ENCODE measurements at regions not wholly inside any gene's neighbourhood (a gene's known extent, or its start where the extent isn't known, plus 50 kb on each side); places are given as distances from the start of the nearest gene placed in this dataset.

GRCh38 chr3:140843656-140844055 is 98.0 kb upstream of the SLC25A36 start:
- TF ChIP-seq, protein P1, sequence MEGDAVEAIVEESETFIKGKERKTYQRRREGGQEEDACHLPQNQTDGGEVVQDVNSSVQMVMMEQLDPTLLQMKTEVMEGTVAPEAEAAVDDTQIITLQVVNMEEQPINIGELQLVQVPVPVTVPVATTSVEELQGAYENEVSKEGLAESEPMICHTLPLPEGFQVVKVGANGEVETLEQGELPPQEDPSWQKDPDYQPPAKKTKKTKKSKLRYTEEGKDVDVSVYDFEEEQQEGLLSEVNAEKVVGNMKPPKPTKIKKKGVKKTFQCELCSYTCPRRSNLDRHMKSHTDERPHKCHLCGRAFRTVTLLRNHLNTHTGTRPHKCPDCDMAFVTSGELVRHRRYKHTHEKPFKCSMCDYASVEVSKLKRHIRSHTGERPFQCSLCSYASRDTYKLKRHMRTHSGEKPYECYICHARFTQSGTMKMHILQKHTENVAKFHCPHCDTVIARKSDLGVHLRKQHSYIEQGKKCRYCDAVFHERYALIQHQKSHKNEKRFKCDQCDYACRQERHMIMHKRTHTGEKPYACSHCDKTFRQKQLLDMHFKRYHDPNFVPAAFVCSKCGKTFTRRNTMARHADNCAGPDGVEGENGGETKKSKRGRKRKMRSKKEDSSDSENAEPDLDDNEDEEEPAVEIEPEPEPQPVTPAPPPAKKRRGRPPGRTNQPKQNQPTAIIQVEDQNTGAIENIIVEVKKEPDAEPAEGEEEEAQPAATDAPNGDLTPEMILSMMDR (IDR thresholded peaks at IDR 0.05) = no peak
- TF ChIP-seq EP300 (IDR thresholded peaks at IDR 0.05) = no peak

Data from gastroesophageal sphincter (tissue), 3 donors.